HG03039 (cell line): ENCODE measurements at regions not wholly inside any gene's neighbourhood (a gene's known extent, or its start where the extent isn't known, plus 50 kb on each side); places are given as distances from the start of the nearest gene placed in this dataset.

Experiments
- ATAC-seq: cut with Tn5 transposase; IDR thresholded peaks from one replicate; pipeline ENCODE4 v1.9.1; 2021; ENCODE audit warnings: mild to moderate bottlenecking, moderate library complexity; ENCODE audit not compliant: unreplicated experiment

DNA sequence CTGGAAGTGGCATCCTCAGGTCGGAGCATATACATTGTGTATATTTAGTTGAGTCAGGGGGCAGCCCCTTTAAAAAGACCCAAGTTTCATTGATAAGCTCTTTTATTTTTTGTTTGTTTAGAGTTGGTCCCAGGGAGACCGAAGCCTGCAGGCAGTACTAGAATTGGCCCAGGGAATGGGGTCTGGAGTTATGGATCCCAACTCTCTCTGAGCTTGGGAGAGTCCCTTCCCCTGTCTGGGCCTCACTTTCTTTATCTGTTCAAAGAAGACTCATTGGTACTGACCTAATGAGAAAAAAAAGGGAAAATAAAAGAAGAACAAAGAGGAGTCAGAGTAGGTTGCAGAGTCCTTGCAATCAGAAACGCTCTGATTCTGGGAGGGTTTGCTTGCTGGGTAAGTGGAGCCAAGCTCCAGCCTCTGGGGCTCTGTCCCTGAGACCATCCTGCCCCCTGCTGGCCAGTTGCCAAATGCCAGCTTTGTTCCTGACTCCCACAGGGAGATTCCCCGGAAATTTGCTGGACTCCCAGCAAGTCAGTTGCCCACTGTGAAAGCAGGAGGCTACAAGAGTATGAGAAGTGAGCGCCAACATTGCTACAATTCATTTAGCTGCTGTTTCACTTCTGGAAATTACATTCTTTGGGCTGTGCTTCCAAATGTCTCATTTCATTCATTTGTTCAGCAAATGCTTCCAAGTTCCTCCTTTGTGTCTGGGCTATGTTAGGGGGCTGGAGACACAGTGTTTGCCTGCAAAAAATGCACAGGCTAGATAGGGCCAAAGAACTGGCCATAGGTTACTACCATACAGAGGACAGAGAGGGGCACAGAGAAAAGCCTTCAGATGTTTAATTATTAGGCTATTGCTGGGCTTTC lies 156.2 kb downstream of the MELK start:
- no peak for ATAC-seq

DNA sequence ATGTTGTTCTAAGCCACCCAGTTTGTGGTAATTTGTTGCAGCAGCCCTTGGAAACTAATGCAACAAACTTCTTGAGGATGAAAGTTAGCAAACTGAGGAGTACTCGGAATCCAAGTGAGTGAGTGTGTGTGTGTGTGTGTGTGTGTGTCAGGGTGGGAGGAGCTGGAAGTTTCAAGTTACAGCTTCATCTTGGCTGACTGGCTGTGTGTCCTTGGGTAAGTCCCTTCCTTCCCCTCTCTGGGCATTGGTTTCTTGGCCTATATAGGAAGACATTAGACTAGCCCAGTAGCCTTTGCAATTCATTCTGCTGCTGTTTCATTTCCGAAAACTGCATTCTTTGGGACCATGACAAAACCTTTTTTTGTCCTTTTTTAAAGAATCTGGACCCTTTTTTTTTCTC lies 157.2 kb downstream of the MELK start:
- no peak for ATAC-seq

DNA sequence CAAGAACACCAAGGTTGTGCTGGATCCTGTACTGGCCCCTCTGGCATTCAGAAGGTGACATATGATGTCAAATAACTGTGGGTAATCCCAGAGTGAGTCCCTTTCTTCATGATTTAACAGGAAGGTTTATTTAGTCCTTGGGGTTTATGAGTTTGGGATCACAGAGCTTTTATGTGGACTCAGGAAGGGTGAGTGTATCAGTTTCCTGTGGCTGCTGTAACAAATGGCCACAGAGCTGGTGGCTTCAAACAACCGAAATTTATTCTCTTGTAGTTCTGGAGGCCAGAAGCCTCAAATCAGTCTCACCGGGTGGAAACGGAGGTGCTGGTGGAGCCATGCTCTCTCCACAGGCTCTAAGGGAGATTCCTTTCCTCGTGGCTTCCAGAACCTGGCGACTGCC lies 157.7 kb downstream of the MELK start:
- ATAC-seq: no peak

GRCh38 chr9:36731068-36731956 lies 158.6 kb downstream of the MELK start:
- ATAC-seq: no peak

DNA sequence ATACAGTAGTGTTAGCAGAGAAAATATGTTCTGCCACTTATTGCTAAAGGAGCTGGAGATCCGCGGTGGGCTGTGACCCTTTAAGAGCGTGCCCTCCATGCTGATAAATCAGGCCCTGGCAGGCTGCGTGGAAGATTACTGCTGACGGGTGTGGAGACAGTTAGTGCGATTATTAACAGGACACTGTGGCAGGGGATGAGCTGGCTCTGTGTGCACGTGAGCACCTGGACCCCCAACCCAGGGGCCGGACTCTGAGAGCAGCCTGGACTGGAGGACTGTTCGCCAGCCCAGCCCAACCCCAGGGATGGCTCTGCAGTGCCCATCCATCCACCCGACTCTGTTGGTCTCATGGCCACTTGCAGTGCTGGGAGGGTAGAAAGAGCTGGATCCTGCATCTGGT lies 162.0 kb downstream of the MELK start:
- ATAC-seq: no peak

DNA sequence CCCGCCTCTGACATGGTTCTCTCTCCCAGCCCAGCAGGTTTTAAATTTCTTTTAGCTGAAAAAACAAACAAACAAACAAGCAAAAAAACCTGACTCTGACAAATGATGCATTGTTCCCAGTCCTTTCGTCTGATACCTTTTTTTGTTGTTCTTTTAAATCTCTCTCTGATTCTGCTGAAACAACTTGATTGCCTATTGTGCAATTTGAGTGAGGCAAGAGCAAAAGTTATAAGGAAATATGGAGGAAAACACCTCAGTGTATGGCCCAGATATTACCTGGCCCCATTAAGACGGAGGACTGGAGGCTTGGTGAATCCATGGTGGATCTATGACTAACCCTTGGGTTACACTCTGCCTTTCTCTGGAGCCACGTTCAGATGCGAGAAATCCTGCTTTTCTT lies 164.0 kb downstream of the MELK start:
- no peak for ATAC-seq

DNA sequence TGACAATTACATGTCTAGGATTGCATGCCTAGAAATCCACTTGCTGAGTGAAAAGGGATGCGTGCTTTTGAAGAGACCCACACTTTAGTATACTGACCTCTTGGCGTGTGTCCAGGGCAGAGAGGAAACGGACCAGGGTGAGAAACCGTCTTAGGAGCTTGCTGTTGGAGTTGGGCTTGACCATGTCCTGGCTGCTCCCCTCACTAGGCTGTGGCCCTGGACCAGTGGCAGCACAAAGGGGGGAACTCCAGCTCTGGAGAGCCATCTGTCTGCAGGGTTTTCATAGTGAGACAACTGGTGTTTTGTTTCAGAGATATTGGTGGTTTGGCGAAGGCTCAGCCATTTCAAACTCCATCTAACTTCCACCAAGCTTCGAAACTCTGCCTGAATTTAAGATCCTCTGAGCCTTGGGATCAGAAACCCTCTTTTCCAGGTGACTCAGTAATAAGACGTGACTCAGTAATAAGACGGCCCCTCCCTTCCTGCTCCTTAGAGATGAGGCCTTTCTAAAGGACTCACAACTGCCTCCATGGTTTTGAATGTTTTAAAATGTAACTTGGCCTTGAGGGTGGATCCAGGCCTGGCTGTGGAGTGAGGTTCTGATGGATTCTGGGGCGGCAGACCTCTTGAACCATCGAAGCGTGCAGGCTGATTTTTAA lies 165.8 kb downstream of the MELK start:
- ATAC-seq: no peak

DNA sequence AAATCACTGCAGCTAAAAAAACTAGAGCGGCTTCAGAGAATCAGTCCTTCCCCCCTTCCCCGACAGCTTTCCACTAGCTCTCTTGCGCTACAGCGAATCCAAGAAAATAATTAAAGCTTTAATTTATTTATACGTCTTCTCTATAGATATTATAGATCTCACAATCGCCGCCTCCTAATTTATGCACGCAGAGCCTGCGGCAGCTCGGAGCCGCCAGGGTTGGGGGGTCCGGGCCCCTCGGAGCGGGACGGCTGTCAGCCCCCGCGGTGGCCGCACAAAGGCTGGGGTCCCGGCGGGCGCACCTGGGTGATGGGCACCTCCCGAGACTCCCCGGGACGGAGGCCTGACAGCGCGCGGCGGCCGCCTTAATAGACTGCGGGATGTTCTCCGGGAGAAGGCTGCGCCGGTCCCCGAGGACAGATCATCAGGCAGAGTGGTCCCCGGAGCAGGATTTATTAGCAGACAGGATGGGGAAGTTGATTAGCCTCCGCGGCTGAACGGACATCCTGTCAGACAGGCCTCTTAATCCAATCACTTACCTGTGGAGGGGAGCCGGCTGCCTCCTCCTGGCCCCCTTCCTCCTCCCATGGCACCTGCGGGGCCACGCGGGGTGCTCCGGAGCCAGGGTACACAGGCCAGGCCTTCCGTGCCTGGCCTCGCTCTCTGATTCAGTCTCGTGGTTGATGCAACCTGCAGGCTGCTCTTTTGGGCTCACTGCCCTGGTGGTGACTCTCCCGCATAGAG lies 166.8 kb downstream of the MELK start:
- no peak for ATAC-seq

- no peak for ATAC-seq
Measured at GRCh38 chr9:36742264-36742663, 169.6 kb downstream of the MELK start.

GRCh38 chr9:36744678-36745077 lies 172.0 kb downstream of the MELK start:
- no peak for ATAC-seq

- no peak for ATAC-seq
Measured at GRCh38 chr9:36745977-36746376, 173.3 kb downstream of the MELK start.

DNA sequence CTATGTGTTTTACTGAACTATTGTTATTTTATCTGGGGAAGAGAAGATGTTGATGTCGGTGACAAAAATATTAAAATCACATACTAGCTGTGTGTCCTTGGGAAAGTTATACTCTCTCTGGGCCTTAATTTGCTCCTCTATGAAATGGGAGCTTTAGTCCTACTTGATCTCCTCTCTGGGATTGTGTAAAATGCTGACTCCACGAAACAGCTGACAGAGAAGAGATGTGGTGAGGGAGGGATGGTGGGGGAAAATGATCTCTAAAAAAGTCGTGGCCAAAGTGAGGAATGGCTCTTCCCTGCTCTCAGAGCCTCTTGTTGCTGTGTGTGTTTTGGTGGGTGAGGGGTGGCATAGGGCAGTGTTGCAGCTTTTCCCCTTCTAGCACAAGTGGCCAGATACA lies 173.7 kb downstream of the MELK start:
- ATAC-seq: no peak

DNA sequence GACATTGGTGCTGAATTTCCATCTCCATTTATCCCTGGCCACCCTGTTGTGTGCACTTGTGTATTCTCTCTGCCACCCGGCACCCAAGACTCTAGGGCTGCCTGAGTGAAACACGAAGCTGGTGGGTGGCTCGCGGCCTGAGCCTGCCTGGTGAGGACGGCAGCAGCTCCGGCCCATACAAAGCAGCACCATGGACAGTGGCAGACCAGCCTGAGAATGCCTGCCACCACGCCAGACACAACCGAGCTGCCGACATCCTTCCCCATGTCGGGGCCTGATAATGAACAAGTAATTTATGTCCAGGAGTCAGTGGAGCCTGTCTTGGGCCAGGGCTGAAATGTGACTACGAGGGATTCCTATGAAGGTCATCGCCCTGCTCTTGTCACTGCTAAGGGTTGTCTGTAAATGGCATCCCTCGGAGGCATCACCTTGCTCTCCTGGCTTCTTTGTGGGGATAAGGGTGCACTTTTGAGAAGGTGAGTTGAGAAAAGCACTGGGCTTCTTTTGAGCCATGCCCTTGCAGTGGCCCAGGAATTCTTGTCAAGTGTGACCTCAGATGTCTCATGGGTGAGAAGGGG lies 175.7 kb downstream of the MELK start:
- no peak for ATAC-seq

DNA sequence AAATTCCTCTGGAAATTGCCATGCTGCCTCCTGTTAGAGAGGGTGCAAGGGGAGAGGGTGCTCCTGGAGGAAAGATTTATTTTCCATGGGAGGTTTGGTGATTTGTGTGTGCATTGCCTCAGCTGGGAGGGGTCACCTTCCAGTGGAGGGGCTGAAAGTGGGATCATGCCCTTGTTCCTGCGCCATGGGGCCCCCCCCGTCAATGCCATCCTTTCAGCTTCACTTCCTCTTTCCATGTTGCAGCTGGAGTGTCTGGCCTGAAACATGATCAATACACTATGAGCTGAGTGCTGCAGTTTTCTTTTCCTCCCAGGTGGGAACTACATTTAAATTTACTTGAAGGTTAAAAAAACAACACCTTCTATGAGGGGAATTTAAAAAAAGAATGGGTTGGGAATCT lies 176.8 kb downstream of the MELK start:
- no peak for ATAC-seq

DNA sequence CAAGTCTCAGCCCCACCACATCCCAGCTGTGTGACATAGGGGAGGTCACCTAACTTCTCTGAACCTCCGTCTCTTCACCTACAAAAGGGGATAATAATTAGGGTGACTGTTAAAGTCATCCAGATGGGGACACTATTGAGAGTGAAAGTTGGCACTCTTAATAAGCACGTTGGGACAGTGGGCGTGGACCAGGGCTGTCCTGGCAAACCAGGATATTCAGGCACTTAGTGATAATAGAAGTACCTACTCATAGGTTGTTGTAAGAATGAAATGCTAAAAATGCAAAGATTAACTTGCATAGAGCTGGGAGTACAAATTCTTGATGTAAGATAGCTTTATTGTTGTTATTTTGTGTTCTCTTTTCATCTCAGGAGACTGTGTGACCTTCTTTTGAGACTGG lies 177.9 kb downstream of the MELK start:
- ATAC-seq: no peak

GRCh38 chr9:36755019-36755418 lies 182.3 kb downstream of the MELK start:
- ATAC-seq: no peak

- ATAC-seq: no peak
Measured at GRCh38 chr9:36759141-36759540, 186.4 kb downstream of the MELK start.

DNA sequence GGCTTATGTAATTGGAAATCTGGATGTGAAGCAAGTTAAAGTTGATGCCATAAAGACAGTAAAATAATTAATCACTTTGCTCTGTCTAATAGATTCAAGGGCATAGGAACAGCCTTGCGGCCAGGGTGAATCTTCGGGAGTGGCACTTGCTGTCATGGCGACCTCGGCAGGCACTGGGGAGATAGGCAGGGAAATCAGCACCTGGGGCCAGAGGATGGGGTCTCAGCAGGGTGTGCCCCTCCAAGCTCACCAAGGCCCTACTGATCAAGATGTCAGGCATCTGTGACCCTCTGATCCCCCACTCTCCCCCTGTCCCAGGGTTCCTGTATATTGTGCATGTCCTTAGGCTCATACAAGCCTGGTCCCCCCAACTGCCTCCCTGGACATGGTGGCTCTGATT lies 187.3 kb downstream of the MELK start:
- ATAC-seq: no peak

- ATAC-seq: no peak
Measured at GRCh38 chr9:36760667-36761420, 188.1 kb downstream of the MELK start.

DNA sequence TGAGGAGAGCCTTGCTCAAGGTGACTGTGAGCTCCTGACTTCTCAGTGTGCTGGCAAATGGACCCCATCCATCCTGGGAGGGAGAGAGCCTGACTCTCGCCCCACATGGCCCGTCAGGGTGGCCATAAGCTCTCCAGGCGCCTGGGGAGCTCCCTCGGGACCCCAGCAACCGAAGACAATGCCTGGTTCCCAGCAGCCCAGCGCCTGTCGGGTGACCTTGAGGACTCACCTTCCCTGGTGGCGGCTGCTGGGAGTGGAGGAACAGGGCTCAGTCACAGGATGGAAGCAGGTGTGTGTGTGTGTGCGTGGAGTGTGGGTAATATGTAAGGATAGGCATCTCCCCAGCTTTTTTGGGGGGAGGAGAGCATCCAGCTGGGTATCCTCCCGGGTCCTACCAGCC lies 190.3 kb downstream of the MELK start:
- no peak for ATAC-seq
